ENCODE measurements at regions not wholly inside any gene's neighbourhood (a gene's known extent, or its start where the extent isn't known, plus 50 kb on each side); places are given as distances from the start of the nearest gene placed in this dataset.

GRCh38 chr7:54860003-54860775 is 101.2 kb upstream of the SEC61G start:
- H3K9ac ChIP-seq (ENCODE audit: low read length): no peak overlapping the region
- no peak for TF ChIP-seq CTCF (IDR thresholded peaks at IDR 0.05; ENCODE audit: low read depth, low read length)
- no peak for TF ChIP-seq EZH2phosphoT487 (IDR thresholded peaks at IDR 0.05; ENCODE audit: low read depth)
- no peak overlapping the region for H3K4me3 ChIP-seq (ENCODE audit: low read length)
- no peak overlapping the region for H2AFZ ChIP-seq (ENCODE audit: low read depth, low read length)
- no peaks in the 10 kb centered on the region for H3K79me2 ChIP-seq (ENCODE audit: low read length)
- H3K4me2 ChIP-seq (ENCODE audit: low read length): no peak overlapping the region
- no peaks in the 10 kb centered on the region for H3K36me3 ChIP-seq (replicated peaks; ENCODE audit: low read depth, low read length)
- no peak overlapping the region for H3K27ac ChIP-seq (ENCODE audit: low read length)
- no peaks in the 10 kb centered on the region for H4K20me1 ChIP-seq (ENCODE audit: insufficient read depth, low read length)
- H3K4me1 ChIP-seq (ENCODE audit: low read length): peaks cover 10% of the 10 kb centered on the region; the same call in 1 of the 2 replicates
- H3K9me3 ChIP-seq (ENCODE audit: insufficient read depth, low read length): no peaks in the 10 kb centered on the region
- H3K27me3 ChIP-seq (ENCODE audit: low read depth, low read length): peaks cover 18% of the 10 kb centered on the region; the same call in 1 of the 2 replicates

- peaks cover 18% of the 10 kb centered on the region; the same call in 1 of the 2 replicates for H3K27me3 ChIP-seq (ENCODE audit: low read depth, low read length)
- TF ChIP-seq EZH2phosphoT487 (IDR thresholded peaks at IDR 0.05; ENCODE audit: low read depth) (no peak), CTCF (IDR thresholded peaks at IDR 0.05; ENCODE audit: low read depth, low read length) (no peak)
- no peaks in the 10 kb centered on the region for H4K20me1 ChIP-seq (ENCODE audit: insufficient read depth, low read length)
- H3K79me2 ChIP-seq (ENCODE audit: low read length): no peaks in the 10 kb centered on the region
- no peak overlapping the region for H2AFZ ChIP-seq (ENCODE audit: low read depth, low read length)
- no peaks in the 10 kb centered on the region for H3K36me3 ChIP-seq (replicated peaks; ENCODE audit: low read depth, low read length)
- H3K4me2 ChIP-seq (ENCODE audit: low read length): no peak overlapping the region
- H3K4me1 ChIP-seq (ENCODE audit: low read length): peaks cover 10% of the 10 kb centered on the region; the same call in 1 of the 2 replicates
- no peak overlapping the region for H3K4me3 ChIP-seq (ENCODE audit: low read length)
- H3K9ac ChIP-seq (ENCODE audit: low read length): no peak overlapping the region
- no peak overlapping the region for H3K27ac ChIP-seq (ENCODE audit: low read length)
- H3K9me3 ChIP-seq (ENCODE audit: insufficient read depth, low read length): no peaks in the 10 kb centered on the region
Observed at GRCh38 chr7:54860843-54861242, 101.8 kb upstream of the SEC61G start.

- H2AFZ ChIP-seq (ENCODE audit: low read depth, low read length): no peak overlapping the region
- no peaks in the 10 kb centered on the region for H4K20me1 ChIP-seq (ENCODE audit: insufficient read depth, low read length)
- no peaks in the 10 kb centered on the region for H3K36me3 ChIP-seq (replicated peaks; ENCODE audit: low read depth, low read length)
Observed at GRCh38 chr7:54864663-54865062, 105.7 kb upstream of the SEC61G start.

More at GRCh38 chr7:54864663-54865062, 105.7 kb upstream of the SEC61G start:
- peaks cover 10% of the 10 kb centered on the region; the same call in 1 of the 2 replicates for H3K4me1 ChIP-seq (ENCODE audit: low read length)
- no peak overlapping the region for H3K9ac ChIP-seq (ENCODE audit: low read length)
- no peak overlapping the region for H3K4me3 ChIP-seq (ENCODE audit: low read length)
- H3K9me3 ChIP-seq (ENCODE audit: insufficient read depth, low read length): no peaks in the 10 kb centered on the region
- TF ChIP-seq CTCF (IDR thresholded peaks at IDR 0.05; ENCODE audit: low read depth, low read length): no peak
- no peak for TF ChIP-seq EZH2phosphoT487 (IDR thresholded peaks at IDR 0.05; ENCODE audit: low read depth)
- no peaks in the 10 kb centered on the region for H3K79me2 ChIP-seq (ENCODE audit: low read length)
- H3K4me2 ChIP-seq (ENCODE audit: low read length): no peak overlapping the region
- peaks cover 12% of the 10 kb centered on the region; the same call in 1 of the 2 replicates for H3K27me3 ChIP-seq (ENCODE audit: low read depth, low read length)
- H3K27ac ChIP-seq (ENCODE audit: low read length): no peak overlapping the region
